ENCODE measurements at regions not wholly inside any gene's neighbourhood (a gene's known extent, or its start where the extent isn't known, plus 50 kb on each side); places are given as distances from the start of the nearest gene placed in this dataset.

- TF ChIP-seq, protein P1, sequence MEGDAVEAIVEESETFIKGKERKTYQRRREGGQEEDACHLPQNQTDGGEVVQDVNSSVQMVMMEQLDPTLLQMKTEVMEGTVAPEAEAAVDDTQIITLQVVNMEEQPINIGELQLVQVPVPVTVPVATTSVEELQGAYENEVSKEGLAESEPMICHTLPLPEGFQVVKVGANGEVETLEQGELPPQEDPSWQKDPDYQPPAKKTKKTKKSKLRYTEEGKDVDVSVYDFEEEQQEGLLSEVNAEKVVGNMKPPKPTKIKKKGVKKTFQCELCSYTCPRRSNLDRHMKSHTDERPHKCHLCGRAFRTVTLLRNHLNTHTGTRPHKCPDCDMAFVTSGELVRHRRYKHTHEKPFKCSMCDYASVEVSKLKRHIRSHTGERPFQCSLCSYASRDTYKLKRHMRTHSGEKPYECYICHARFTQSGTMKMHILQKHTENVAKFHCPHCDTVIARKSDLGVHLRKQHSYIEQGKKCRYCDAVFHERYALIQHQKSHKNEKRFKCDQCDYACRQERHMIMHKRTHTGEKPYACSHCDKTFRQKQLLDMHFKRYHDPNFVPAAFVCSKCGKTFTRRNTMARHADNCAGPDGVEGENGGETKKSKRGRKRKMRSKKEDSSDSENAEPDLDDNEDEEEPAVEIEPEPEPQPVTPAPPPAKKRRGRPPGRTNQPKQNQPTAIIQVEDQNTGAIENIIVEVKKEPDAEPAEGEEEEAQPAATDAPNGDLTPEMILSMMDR (IDR thresholded peaks at IDR 0.05; ENCODE audit: insufficient read depth, low read length, poor library complexity, severe bottlenecking) = no peak
- no peak for TF ChIP-seq EZH2phosphoT487 (conservative IDR thresholded peaks at IDR 0.05; ENCODE audit: low read length)
Measured at GRCh38 chr9:81369121-81369520, 320.2 kb downstream of the TLE1 start.
